ENCODE measurements at regions not wholly inside any gene's neighbourhood (a gene's known extent, or its start where the extent isn't known, plus 50 kb on each side); places are given as distances from the start of the nearest gene placed in this dataset.

DNA sequence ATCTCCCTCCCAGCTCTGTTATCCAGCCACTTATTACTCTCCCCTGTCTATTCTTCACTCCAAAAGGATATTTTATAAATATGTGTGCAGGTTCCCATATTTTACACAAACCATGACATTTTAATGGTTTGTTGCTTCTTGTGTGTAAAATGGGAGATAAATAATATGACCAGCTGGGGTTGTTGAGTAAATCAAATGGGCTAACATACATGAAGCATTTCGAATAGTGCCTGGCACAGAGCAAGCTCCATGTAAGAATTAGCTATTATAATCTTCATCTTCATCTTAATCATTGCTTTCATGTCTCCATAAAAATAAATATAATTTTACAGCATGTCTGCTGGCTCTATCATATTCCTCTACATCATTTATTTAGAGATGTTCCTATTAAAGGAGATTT is 283.1 kb downstream of the RAD51AP2 start:
- ChIA-PET POLR2A (ENCODE audit: partially characterized antibody) (no interaction called here), CTCF (ENCODE audit: partially characterized antibody) (no interaction called here)
- no peak overlapping the region for H3K27ac ChIP-seq (ENCODE audit: low read depth, low read length)
- H3K27me3 ChIP-seq (ENCODE audit: insufficient read depth, low read length): no peaks in the 10 kb centered on the region
- Mint-ChIP-seq H3K27me3 (no peaks in the 10 kb centered on the region), H3K36me3 (no peaks in the 10 kb centered on the region), H3K9me3 (peaks cover 0 to 15% (median 0%) of the 10 kb centered on the region in 8 donors), H3K27ac (no peak overlapping the region), H3K4me3 (no peak overlapping the region), H3K4me1 (no peaks in the 10 kb centered on the region)
- no peak overlapping the region for H3K4me3 ChIP-seq (ENCODE audit: low read length in 2 of 2)
- no peak for DNase-seq
- H3K36me3 ChIP-seq (ENCODE audit: insufficient read depth, low read length): no peaks in the 10 kb centered on the region
- no peaks in the 10 kb centered on the region for H3K4me1 ChIP-seq (ENCODE audit: insufficient read depth, low read length)
- intact Hi-C loops (cut with micrococcal nuclease): no loop called here
- H3K9me3 ChIP-seq (ENCODE audit: control insufficient read depth in 1 of 2, low read length in 2 of 2): no peaks in the 10 kb centered on the region

DNA sequence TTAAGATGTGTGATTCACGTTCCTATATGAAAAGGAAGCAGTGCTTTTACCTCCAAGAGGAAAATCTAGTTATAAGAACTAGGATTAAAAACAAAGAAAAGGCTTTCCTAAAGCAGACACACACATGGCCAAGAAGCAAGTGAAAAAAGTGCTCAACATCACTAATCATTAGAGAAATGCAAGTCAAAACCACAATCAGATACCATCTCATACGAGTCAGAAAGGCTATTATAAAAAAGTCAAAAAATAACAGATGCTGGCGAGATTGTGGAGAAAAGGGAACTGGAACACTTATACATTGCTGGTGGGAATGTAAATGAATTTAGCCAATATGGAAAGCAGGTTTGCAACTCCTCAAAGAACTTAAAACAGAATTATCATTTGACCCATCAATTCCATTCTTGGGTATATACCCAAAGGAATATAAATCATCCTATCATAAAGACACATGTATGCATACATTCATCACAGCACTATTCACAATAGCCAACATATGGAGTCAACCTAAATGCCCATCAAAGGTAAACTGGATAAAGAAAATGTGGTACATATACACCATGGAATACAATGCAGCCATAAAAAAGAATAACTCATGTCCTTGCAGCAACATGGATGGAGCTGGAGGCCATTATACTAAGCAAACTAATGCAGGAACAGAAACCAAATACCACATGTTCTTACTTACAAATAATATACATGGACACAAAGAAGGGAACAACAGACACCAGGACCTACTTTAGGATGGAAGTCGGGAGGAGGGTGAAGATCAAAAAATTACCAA is 285.3 kb downstream of the RAD51AP2 start:
- CTCF ChIA-PET (ENCODE audit: partially characterized antibody): no interaction called here
- POLR2A ChIA-PET (ENCODE audit: partially characterized antibody): no interaction called here
- no peaks in the 10 kb centered on the region for H3K36me3 Mint-ChIP-seq
- H3K27ac Mint-ChIP-seq: no peak overlapping the region
- DNase-seq: no peak
- no peaks in the 10 kb centered on the region for H3K4me1 Mint-ChIP-seq
- intact Hi-C loops (cut with micrococcal nuclease): no loop called here
- Histone ChIP-seq H3K27me3 (ENCODE audit: insufficient read depth, low read length) (no peaks in the 10 kb centered on the region), H3K4me3 (ENCODE audit: low read length in 2 of 2) (no peak overlapping the region), H3K4me1 (ENCODE audit: insufficient read depth, low read length) (no peaks in the 10 kb centered on the region), H3K9me3 (ENCODE audit: control insufficient read depth in 1 of 2, low read length in 2 of 2) (no peaks in the 10 kb centered on the region), H3K27ac (ENCODE audit: low read depth, low read length) (no peak overlapping the region), H3K36me3 (ENCODE audit: insufficient read depth, low read length) (no peaks in the 10 kb centered on the region)
- peaks cover 0 to 18% (median under 1%) of the 10 kb centered on the region in 8 donors for H3K9me3 Mint-ChIP-seq
- H3K27me3 Mint-ChIP-seq: no peaks in the 10 kb centered on the region
- H3K4me3 Mint-ChIP-seq: no peak overlapping the region

DNA sequence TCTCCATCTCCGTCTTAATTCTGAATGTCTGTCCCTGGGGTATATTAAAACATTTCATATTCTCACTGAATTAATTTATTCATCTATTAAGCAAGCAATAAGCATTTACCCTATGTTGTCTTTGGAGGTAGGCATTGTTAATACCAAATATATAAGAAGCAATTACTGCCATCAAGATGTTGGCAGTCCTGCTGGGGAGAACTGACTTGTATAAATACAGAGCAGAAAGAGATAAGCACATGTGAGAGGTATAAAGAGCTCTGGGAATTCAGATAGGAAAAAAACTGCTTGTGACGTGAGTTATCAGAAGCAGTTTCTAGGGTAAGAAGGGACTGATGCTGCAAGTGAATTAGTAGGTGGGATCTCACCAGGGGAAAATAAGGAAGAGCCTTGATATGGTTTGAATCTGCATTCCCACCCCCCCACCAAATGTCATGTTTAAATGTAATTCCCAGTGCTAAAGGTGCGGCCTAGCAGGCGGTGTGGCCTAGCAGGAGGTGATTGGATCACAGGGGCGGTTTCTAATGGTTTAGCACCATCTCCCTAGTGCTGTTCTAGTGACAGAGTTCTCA is 286.8 kb downstream of the RAD51AP2 start:
- H3K27ac Mint-ChIP-seq: no peak overlapping the region
- no peak overlapping the region for H3K27ac ChIP-seq (ENCODE audit: low read depth, low read length)
- H3K4me3 ChIP-seq (ENCODE audit: low read length in 2 of 2): no peak overlapping the region
- CTCF ChIA-PET (ENCODE audit: partially characterized antibody): no interaction called here
- H3K4me3 Mint-ChIP-seq: no peak overlapping the region
- H3K4me1 ChIP-seq (ENCODE audit: insufficient read depth, low read length): no peaks in the 10 kb centered on the region
- intact Hi-C loops (cut with micrococcal nuclease): no loop called here
- peaks cover 0 to 18% (median under 1%) of the 10 kb centered on the region in 8 donors for H3K9me3 Mint-ChIP-seq
- no peaks in the 10 kb centered on the region for H3K36me3 ChIP-seq (ENCODE audit: insufficient read depth, low read length)
- no peaks in the 10 kb centered on the region for H3K4me1 Mint-ChIP-seq
- no peak for DNase-seq
- no peaks in the 10 kb centered on the region for H3K9me3 ChIP-seq (ENCODE audit: control insufficient read depth in 1 of 2, low read length in 2 of 2)
- POLR2A ChIA-PET (ENCODE audit: partially characterized antibody): no interaction called here
- H3K27me3 ChIP-seq (ENCODE audit: insufficient read depth, low read length): no peaks in the 10 kb centered on the region
- H3K36me3 Mint-ChIP-seq: no peaks in the 10 kb centered on the region
- no peaks in the 10 kb centered on the region for H3K27me3 Mint-ChIP-seq

DNA sequence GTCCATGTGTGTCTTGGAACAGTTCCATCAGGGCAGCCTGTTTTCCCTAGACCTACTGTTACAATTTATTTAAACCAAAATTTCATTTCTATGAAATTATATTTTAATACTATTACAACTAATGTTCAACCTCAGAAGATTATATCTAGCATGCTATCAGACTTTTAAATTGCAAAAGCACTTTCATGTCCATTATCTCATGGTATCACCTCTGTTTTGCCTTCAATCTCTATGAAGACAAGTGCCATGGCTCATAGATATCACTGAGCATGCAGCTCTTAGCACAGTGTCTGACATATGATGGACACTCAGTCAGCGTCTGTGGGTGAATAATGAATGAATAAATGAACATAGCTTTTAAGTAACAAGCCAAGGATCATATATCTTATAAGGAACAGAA is 288.8 kb downstream of the RAD51AP2 start:
- Mint-ChIP-seq H3K27me3 (no peaks in the 10 kb centered on the region), H3K9me3 (peaks cover 0 to 15% (median 2%) of the 10 kb centered on the region in 8 donors), H3K27ac (no peak overlapping the region), H3K4me3 (no peak overlapping the region), H3K4me1 (no peaks in the 10 kb centered on the region), H3K36me3 (no peaks in the 10 kb centered on the region)
- H3K9me3 ChIP-seq (ENCODE audit: control insufficient read depth in 1 of 2, low read length in 2 of 2): no peaks in the 10 kb centered on the region
- ChIA-PET CTCF (ENCODE audit: partially characterized antibody) (no interaction called here), POLR2A (ENCODE audit: partially characterized antibody) (no interaction called here)
- no peaks in the 10 kb centered on the region for H3K36me3 ChIP-seq (ENCODE audit: insufficient read depth, low read length)
- no peak overlapping the region for H3K4me3 ChIP-seq (ENCODE audit: low read length in 2 of 2)
- intact Hi-C loops (cut with micrococcal nuclease): no loop called here
- no peaks in the 10 kb centered on the region for H3K4me1 ChIP-seq (ENCODE audit: insufficient read depth, low read length)
- H3K27me3 ChIP-seq (ENCODE audit: insufficient read depth, low read length): no peaks in the 10 kb centered on the region
- DNase-seq: no peak
- H3K27ac ChIP-seq (ENCODE audit: low read depth, low read length): no peak overlapping the region

DNA sequence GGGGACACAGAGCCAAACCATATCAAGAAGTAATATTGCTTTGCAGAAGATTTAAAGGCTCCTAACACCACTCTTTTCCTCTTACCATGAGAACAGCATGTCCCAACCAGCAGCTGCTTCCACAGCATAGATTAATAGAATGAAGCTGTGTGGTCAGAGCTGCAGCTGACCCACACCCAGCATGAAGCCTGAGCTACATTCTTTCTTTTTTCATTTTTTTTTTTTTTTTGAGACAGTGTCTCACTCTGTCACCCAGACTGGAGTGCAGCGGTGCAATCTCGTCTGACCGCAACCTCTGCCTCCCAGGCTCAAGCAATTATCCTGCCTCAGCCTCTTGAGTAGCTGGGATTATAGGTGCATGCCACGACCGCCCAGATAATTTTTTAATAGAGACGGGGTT is 289.8 kb downstream of the RAD51AP2 start:
- H3K27ac ChIP-seq (ENCODE audit: low read depth, low read length): no peak overlapping the region
- intact Hi-C loops (cut with micrococcal nuclease): no loop called here
- H3K27me3 Mint-ChIP-seq: no peaks in the 10 kb centered on the region
- H3K4me3 Mint-ChIP-seq: no peak overlapping the region
- no peak overlapping the region for H3K27ac Mint-ChIP-seq
- H3K4me1 ChIP-seq (ENCODE audit: insufficient read depth, low read length): no peaks in the 10 kb centered on the region
- CTCF ChIA-PET (ENCODE audit: partially characterized antibody): no interaction called here
- no peak overlapping the region for H3K4me3 ChIP-seq (ENCODE audit: low read length in 2 of 2)
- peaks cover 0 to 15% (median 2%) of the 10 kb centered on the region in 8 donors for H3K9me3 Mint-ChIP-seq
- H3K9me3 ChIP-seq (ENCODE audit: control insufficient read depth in 1 of 2, low read length in 2 of 2): no peaks in the 10 kb centered on the region
- H3K36me3 ChIP-seq (ENCODE audit: insufficient read depth, low read length): no peaks in the 10 kb centered on the region
- DNase-seq: no peak
- no peaks in the 10 kb centered on the region for H3K36me3 Mint-ChIP-seq
- POLR2A ChIA-PET (ENCODE audit: partially characterized antibody): no interaction called here
- H3K4me1 Mint-ChIP-seq: no peaks in the 10 kb centered on the region
- no peaks in the 10 kb centered on the region for H3K27me3 ChIP-seq (ENCODE audit: insufficient read depth, low read length)

DNA sequence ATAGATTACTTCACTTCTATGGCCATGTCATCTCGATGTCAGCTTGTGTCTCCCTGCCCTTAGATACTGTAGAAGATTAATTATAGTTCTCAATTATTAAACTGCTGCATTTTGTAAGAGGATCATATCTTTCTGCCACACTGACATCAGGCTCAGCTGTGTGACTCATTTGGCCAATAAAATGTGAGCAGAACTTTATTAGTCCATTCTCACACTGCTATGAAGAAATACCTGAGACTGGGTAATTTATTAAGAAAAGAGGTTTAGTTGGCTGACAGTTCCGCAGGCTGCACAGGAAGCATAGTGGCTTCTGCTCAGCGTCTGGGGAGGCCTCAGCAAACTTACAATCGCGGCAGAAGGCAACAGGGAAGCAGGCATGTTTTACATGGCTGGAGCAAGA is 290.4 kb downstream of the RAD51AP2 start:
- ChIA-PET POLR2A (ENCODE audit: partially characterized antibody) (no interaction called here), CTCF (ENCODE audit: partially characterized antibody) (no interaction called here)
- Mint-ChIP-seq H3K9me3 (peaks cover 0 to 13% (median 3%) of the 10 kb centered on the region in 8 donors), H3K4me3 (no peak overlapping the region), H3K4me1 (no peaks in the 10 kb centered on the region), H3K27ac (no peak overlapping the region), H3K36me3 (no peaks in the 10 kb centered on the region), H3K27me3 (no peaks in the 10 kb centered on the region)
- Histone ChIP-seq H3K4me3 (ENCODE audit: low read length in 2 of 2) (no peak overlapping the region), H3K36me3 (ENCODE audit: insufficient read depth, low read length) (no peaks in the 10 kb centered on the region), H3K4me1 (ENCODE audit: insufficient read depth, low read length) (no peaks in the 10 kb centered on the region), H3K27ac (ENCODE audit: low read depth, low read length) (no peak overlapping the region), H3K9me3 (ENCODE audit: control insufficient read depth in 1 of 2, low read length in 2 of 2) (no peaks in the 10 kb centered on the region), H3K27me3 (ENCODE audit: insufficient read depth, low read length) (no peaks in the 10 kb centered on the region)
- intact Hi-C loops (cut with micrococcal nuclease): no loop called here
- DNase-seq: no peak

DNA sequence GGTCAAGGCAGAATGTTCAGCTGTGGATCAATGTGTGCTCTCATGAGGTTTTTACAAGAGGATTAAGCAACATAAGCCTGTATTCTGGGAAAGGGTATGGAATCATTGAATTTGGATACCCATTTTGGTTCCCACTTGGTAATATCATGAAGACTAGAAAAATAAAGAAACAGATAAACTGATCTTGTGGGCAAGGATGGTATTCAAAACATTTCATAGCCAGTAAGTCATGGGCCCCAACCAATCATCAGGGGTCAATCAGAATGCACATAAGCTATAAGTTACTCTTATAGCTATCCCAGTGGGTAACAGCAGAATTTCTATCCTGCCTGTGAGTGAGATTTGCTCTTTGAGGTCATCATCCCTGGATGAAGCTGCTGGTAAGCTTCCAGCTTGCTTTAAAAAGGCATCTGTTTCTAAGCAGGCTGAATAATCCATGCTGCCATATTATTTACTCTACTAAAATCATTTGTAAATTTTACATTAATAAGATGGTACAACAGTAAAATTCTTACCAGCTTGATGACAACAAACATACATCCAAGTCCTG is 291.2 kb downstream of the RAD51AP2 start:
- peaks cover 0 to 13% (median 3%) of the 10 kb centered on the region in 8 donors for H3K9me3 Mint-ChIP-seq
- intact Hi-C loops (cut with micrococcal nuclease): no loop called here
- no peak overlapping the region for H3K4me3 Mint-ChIP-seq
- CTCF ChIA-PET (ENCODE audit: partially characterized antibody): no interaction called here
- Histone ChIP-seq H3K4me3 (ENCODE audit: low read length in 2 of 2) (no peak overlapping the region), H3K9me3 (ENCODE audit: control insufficient read depth in 1 of 2, low read length in 2 of 2) (no peaks in the 10 kb centered on the region), H3K27ac (ENCODE audit: low read depth, low read length) (no peak overlapping the region), H3K4me1 (ENCODE audit: insufficient read depth, low read length) (no peaks in the 10 kb centered on the region), H3K36me3 (ENCODE audit: insufficient read depth, low read length) (no peaks in the 10 kb centered on the region), H3K27me3 (ENCODE audit: insufficient read depth, low read length) (no peaks in the 10 kb centered on the region)
- no peak overlapping the region for H3K27ac Mint-ChIP-seq
- H3K27me3 Mint-ChIP-seq: no peaks in the 10 kb centered on the region
- POLR2A ChIA-PET (ENCODE audit: partially characterized antibody): no interaction called here
- no peak for DNase-seq
- H3K36me3 Mint-ChIP-seq: no peaks in the 10 kb centered on the region
- H3K4me1 Mint-ChIP-seq: no peaks in the 10 kb centered on the region
